DMS153 (cell line): ENCODE measurements at regions not wholly inside any gene's neighbourhood (a gene's known extent, or its start where the extent isn't known, plus 50 kb on each side); places are given as distances from the start of the nearest gene placed in this dataset.

Source experiments
- DNase-seq: peaks from one replicate; lab custom pipeline; 2025; lab: John Stamatoyannopoulos, UW

DNA sequence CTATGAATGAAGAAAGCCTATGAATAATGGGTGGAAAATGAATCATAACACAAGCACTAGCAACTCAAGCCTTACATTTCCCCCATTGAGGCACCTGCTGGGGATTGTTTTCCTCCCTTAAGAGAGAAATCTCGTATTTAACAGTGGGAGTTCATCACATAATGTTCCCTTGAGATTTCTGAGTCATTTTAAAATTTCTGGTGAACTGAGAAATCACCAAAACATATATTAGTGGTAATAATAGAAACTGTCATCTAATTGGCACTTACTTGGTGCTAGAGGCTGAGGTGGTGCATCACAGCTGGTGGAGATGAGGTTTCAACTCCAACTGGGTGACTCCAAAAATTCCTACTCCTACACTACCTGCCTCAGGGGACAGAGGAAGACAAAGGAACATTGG is 561.3 kb upstream of the LCORL start:
- DNase-seq = no peak

DNA sequence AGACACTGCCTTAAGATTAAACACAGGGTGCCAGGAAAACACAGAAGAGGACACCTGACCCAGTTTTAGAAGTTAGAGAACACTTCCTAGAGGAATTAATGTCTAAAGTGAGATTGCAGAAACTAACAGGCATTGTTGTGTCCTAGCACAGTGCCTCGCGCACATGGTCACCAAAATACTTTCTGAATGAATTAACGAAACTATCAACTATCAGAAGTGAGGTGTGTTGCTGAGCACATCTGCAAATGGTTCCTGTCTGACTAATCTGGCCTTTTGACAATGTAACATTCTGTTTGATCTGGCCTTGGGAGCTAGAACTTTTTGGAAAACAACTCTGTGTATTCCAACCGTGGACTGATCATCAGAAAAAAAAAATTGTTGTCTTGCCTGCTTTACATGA is 556.8 kb upstream of the LCORL start:
- no peak for DNase-seq

DNA sequence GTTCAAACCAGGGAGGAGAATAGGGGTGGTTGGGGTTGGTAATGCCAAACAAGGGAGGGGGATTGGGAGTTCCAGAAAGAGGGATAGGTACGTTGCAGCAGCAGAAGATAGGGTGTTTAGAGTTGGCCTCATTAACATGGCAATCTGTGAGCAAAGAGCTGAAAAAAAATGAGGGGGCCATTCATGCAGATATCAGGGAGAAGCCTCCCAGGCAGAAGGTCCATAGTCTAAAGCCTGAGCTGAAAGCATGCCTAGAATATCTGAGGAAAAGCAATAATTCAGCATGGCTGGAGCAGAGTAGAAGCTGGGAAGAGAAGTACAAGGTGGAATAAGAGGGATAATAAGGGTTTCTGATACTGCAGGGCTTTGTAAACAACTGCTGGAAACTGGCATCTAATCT is 550.9 kb upstream of the LCORL start:
- DNase-seq = no peak

DNA sequence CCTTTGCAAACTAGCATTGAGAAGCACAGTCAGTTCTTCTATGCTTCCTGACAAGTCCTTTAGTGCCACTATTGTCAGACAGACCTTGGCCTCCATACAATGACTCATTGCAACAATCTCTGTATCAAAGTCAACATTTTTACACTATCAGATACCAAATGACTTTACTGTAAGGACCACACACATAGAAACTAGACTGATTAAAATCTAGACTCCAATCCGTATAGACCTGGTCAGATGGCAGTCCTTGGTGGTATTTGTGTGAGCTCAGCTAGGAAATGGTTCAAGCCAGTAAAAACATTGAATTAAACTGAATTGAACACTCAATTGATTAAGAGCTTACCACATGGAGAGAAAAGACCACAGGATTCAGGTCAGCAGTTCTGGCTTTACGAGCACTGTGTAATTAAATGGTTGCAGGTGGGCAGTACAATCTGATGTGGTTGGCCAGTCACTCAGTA is 549.8 kb upstream of the LCORL start:
- no peak for DNase-seq

DNA sequence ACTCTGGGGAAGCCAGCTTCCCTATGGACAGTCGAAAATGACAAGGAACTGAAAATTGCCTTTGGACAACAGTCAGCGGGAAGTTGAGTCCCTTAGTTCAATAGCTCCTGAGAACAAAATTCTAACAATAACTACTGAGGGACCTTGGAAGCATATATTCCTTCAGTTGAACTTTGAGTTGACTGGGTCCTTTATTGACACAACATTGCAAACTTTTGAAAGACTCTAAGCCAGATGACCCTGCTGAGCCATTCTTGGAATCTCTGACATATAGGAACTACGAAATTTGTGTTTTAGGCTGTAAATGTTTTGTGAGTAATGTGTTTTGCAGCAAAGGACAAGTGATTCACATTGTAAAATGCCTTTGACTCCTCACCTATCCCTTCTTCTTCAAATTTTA is 548.8 kb upstream of the LCORL start:
- no peak for DNase-seq

DNA sequence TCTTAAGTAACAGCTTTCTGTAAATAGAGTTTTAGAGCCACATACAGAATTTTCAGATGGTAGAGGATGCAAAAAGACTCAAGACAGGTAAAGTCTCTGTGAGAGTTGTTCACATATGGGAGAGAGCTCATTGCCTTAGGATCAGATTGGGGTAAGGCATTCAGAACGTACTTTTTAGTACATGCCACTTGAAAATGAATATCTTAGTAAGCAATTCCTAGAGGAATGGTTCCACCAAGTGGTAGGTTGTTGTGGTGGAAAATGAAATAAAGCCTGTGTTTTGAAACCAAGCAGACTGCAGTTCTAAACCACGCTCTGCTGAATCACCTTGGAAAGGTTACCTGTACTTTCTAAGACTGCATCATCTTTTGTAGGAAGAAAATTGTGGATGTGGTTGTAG is 547.0 kb upstream of the LCORL start:
- no peak for DNase-seq

DNA sequence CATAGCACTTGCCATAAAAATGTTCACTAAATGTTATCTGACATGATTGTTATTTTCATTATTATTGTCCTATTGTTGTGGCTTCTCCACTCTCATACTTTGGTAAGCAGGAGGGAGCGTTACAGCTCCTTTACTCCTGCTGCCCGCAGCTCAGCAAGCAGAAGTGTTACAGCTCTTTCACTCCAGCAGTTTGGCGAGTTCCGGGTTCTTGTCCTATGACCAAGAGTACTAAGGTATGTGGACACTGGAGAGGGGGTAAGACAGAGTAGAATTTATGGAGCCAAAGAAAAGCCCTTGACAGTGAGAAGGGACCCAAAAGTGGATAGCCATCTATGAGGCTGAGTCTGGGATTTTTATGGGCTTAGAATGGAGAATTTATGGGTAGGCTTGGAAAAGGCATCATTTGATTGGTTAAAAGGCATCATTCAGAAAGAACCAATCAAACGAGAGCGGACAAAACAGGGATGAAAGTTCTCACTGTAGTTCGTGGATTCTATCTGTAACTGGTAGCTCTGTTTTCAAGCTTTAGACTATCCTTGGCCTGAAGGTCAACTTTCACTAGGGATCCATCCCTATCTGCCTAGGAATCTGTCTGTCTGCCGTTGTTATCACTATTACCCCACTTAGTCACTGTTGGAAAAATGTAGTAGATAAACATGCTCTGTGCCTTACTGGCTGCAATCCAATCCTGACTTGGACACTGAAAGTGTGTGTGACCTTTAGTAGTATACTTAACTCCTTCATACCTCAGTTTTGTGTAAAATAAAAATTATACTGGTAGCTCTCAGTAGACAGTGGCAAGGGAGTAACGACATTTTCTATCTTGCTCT is 545.6 kb upstream of the LCORL start:
- DNase-seq = no peak

DNA sequence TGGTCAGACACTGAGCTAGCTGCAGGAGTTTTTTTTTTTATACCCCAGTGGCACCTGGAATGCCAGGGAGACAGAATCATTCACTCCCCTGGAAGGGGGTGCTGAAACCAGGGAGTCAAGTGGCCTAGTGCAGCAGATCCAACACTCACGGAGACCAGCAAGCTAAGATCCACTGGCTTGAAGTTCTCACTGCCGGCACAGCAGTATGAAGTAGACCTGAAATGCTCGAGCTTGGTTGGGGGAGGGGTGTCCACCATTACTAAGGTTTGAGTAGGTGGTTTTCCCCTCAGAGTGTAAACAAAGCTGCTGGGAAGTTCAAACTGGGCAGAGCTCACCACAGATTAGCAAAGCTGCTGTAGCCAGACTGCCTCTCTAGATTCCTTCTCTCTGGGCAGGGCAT is 537.9 kb upstream of the LCORL start:
- DNase-seq = no peak

DNA sequence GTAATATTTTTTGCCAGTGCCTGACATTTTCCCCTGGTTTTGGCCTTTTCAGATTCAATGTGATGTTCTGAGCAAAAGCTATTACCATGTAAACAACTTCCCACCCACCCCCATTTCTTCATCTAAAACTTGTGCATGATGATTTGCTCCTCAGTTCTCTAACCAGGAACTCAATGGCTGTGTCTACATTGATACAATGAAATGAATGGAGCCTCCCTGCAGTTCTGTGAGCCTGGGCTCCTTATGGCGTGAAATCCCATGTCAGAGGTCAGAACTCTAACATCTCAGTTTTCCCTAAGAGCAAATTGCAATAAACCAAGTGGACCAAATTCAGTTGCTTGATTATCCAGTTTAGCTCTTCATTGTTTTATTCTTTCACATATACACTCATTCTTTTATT is 534.8 kb upstream of the LCORL start:
- DNase-seq = no peak

DNA sequence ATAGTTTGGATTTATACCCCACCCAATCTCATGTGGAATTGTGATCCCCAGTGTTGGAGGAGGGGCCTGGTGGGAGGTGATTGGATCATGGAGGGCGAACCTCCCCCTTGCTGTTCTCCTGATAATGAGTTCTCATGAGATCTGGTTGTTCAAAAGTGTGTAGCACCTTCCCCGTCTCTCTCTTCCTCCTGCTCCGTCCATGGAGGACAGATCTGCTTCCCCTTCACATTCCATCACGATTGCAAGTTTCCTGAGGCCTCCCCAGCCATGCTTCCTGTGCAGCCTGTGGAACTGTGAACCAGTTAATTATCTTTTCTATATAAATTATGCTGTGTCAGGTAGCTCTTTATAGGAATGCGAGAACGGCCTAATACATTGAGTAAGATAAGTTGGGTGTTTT is 518.8 kb upstream of the LCORL start:
- no peak for DNase-seq

DNA sequence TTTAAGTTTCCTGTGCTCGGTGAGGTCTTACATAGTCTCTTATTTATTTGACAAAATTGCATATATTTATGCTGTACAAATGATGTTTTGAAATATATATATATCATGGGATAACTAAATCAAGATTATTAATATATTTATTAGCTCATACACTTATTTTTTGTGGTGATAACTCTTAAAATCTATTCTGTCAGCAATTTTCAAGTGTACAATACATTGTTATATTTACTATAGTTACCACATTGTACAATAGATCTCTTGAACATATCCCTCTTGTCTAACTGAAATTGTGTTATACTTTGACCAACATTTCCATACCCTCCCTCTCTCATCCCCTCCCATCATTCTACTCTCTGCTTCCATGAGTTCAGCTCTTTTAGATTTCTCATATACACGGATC is 516.6 kb upstream of the LCORL start:
- DNase-seq = no peak

DNA sequence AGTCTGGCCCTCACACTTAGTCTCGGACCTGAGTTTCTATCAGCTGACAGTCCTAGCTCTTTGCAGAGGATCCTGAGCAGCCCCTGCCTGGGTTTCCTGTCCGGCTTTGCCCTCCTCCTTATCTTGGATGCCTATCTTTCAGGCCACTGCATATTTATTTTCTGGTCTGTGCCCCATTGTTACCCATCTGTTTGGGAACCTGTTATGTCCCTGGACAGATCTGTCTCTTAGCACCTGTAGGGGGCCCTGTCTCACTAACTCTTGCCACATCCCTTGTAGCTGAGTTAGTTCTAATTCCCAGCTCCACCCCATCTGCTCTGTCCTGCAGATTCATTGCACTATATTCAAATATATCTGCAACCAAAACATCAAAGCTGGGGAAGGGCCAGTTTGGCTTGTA is 514.9 kb upstream of the LCORL start:
- DNase-seq = no peak

DNA sequence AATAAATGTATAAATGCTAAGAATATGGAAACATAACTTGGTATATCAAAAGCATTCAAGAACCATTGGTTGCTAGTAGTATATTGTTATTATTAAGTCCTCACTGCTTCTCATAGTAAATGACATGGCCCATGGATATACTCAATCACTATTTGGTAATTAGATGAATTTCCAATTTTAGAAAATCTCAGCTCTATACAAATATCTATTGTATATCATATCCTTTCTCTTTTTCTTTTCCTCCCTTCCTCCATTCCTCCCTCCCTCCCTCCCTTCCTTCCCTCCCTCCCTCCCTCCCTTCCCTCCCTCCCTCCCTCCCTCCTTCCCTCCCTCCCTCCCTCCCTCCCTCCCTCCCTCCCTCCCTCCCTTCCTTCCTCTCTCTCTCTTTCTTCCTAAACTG is 514.4 kb upstream of the LCORL start:
- no peak for DNase-seq

DNA sequence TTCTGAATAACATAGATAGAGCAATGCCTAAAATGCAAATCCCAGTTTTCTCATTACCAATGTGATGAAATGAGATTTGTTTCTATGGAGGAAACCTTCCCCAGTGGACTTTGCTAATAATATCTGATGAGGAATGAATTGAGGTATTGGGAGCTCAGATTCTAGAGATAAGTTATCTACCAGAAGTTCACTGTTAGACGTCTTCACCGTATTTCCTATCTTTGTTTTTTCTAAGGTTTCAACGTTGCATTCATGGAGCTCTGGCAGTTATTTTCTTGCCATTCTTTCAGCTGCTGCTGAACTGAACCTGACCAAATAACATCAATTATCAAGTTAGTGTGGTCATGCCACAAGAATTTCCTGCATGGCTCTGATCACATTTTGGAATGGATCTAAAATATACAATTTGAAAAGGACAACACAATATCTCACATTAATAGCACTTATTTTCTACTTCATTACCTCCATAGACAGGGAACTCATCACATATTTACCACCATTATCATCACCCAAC is 511.8 kb upstream of the LCORL start:
- DNase-seq = no peak

DNA sequence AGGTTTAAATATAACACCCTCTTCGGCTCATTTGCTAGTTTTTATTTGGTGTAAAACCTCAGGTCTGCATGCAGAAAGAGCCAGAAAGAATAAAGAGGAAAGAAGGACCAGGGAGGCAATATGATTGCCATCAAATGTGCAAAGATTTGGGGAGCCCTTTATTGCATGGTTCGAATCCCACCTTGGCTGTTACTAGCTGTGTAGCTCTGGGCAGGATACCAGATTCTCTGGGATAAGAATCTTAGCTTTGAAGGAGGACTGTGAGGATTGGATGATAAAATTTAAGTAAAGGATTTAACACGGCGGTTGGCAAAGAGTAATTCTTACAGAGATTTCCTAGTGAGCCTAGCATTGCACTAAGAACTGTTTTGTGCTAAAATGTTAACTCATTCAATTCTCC is 510.2 kb upstream of the LCORL start:
- DNase-seq = no peak

DNA sequence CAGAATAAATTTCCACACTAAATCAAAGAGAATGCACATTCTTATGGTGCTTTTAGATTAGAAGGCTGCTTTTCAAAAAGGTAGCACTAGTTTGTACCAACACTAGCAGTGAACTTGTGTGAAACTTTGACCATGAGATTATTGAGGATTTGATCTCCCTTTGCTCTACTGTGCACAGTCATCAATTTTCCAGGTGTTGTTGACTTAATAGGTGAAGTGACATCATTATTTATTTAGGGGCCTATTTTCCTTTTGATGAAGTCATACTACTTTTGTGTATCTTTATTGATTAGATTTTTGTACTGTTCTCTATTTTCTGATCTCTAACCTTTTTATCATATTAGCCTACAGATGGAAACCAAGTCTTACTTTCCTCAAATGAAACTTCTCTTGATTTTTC is 507.9 kb upstream of the LCORL start:
- DNase-seq = no peak

DNA sequence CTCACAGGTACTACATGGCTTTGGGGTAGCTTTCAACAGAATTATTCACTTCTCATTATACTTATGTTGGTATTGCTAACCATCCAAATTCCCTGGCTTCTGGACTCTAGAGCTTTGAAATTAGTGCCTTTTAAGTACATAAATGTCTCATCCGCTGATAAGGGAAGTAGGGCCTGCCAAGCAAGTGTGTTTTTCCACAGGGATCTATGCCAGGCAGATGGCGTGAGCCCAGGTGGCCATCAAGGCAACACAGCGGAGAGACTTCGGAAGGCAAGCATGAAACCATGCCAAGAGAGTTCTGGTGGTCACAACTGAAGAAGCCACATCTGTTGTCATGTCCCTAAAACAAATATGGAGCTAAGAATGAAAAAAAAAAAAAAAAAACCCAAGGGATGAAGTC is 503.1 kb upstream of the LCORL start:
- no peak for DNase-seq

DNA sequence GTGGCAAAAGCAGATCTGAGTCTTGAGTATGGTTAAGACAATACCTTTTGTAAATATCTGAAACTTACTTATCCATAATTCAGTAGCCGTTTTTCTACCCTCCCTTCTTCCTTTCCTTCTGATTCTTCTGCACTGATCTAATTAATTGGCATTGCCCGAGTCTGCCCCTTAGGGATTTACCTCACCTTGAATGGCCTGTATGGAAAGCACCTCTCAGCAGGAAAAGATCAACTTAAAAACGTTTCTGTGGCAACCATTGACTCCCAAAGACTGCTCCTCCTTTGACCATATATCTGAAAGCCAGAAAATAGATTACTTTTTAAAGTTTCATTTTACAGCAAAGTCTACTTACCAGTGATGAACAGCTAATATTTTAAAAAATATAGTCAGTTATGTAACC is 496.5 kb upstream of the LCORL start:
- no peak for DNase-seq

DNA sequence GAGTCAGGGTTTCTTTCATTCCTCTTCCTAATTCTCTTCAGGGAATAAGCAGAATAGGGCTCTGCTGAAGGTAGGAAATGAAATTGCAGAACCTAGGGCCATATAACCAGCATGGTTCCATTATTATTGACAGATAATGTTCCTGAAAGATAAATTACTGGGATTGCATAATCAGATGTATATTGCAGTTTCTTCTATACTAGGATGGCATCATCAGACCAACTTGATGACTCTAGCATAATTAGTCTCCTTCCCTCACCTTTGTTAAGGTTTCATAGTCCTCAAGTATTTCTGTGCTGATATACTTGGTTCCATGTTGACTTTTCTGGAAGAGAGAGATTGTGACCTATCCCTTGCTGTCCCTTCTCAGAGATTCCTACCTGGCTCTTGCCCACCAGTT is 492.3 kb upstream of the LCORL start:
- no peak for DNase-seq

DNA sequence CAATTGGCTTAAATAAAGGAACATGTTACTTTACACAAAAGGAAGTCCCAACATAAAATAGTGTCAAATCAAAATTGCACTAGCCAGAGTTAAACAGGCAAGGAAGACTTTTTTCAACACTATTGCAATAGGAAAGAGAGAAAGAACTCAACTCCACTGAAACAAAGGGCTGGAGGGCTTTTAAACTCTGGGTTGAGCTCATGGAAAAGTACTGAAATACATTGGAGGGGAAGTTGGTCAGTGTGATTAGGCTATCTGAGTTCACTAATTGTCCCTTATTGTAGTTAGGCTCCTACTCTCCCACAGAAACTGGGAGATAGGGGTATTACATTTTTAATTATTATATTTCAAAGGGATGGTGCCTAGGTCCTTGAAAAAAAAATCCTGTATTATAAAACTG is 491.2 kb upstream of the LCORL start:
- DNase-seq = no peak

DNA sequence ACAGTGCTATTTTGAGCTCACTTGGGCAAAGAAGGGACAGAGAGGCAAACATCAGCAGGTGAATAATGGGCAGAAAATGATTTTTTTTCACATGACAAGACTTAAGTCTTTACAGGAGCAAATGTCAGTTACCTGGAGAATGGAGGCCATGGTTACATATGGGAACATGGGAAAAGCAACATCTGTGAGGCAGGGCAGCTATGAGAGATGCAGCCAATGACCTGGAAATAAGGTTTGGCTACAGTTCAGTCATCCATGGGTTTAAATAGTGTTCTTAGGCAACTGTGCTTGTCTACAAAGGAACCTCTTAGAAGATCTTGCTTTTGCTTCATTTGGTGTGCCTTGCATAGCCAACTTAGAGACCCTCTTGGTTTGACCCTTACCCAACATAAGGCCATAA is 490.2 kb upstream of the LCORL start:
- DNase-seq = no peak

DNA sequence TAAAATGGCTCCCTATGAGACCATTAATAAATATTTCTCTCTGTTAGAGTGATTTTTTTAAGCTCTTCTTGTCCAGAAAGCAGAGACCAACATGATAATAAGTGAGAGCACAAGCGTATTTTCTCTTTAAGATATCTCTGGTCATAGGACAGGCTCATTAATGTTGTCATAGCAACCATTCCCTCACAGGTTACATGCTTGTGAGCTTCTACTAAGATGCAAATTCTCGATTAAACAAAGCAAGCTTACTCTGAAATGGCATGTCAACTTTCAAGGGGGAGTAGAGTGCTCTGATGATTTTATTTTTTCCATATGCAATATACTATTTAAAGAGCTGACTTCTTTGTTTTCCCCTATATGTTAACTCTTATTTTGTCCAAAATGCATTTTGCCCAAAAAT is 487.2 kb upstream of the LCORL start:
- no peak for DNase-seq

DNA sequence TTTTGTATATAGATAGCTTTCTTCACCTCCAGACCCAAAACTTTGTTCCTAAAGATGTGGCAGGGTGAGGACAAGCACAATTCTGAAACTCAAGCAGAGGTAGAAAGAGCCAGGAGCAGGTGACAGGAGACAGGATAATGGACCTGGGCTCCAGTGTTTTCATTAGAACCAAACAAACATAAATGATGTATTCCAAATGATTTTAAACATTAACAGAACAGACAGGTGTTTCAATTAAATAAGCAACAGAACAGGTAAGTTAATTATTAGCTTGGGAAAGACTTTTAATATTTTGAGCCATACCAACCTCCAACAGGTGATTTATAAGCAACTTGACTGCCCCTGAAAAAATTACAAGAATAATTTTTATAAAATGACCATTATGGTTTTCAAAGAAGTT is 459.4 kb upstream of the LCORL start:
- no peak for DNase-seq

DNA sequence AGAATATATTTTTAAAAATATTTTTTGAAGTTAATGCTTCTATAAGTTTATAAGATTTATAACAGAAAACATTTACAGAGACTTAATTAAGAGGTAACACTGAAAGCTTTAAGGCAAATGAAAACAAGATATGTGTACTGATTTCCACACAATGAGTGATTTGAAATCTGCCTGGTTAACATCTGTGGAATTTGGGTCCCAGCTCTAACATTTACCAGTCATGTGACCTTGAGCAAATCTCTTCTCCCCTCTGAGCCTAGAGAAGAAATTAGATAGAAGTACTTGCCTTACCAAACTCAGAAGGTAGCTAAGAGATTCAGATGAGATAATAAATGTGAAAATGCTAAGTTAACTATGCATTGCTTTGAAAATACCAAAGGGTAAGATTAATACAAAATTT is 458.8 kb upstream of the LCORL start:
- DNase-seq = no peak
